ENCODE measurements at regions not wholly inside any gene's neighbourhood (a gene's known extent, or its start where the extent isn't known, plus 50 kb on each side); places are given as distances from the start of the nearest gene placed in this dataset.

DNA sequence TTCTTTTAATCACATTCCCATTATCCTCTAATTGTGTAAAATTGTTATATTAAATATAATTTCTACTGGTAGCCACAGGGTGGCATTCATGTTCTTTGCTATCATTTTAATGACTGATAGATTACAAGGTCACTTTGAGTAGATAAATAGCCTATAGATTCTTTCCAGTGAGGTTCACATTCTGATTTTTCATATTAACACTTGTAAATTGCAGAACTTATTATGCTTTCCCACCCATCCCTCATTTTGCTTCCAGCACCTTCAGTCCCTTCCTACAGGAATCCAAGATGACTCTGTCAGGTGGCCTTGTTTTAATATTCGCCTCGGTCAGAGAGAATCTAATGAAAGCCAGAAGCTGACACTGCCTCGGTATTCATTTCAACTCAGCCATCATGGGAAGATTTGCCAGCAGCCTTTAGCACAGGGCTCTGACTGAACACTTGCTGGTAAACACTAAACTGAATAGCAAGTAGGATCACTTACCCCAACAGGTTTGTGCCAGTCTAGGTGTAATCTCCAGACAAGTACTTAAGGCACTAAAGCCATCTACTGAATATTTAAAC is 101.2 kb upstream of the FSHR start:
- H3K4me2 ChIP-seq = no peak overlapping the region
- no peaks in the 10 kb centered on the region for H3K4me1 ChIP-seq
- no peak for TF ChIP-seq Cebpa-rat (IDR thresholded peaks at IDR 0.05)
- H4K20me1 ChIP-seq = no peaks in the 10 kb centered on the region
- H3K27me3 ChIP-seq = no peaks in the 10 kb centered on the region
- H3K27ac ChIP-seq = no peak overlapping the region
- H3K9ac ChIP-seq = no peak overlapping the region
- no peaks in the 10 kb centered on the region for H3K9me3 ChIP-seq
- H3K36me3 ChIP-seq = no peaks in the 10 kb centered on the region
- no peak overlapping the region for H3K4me3 ChIP-seq

GRCh38 chr2:49254401-49254800 is 100.1 kb upstream of the FSHR start:
- Histone ChIP-seq H3K4me2 (no peak overlapping the region), H3K9me3 (no peaks in the 10 kb centered on the region), H3K27me3 (no peaks in the 10 kb centered on the region), H3K9ac (no peak overlapping the region), H3K4me1 (no peaks in the 10 kb centered on the region), H4K20me1 (no peaks in the 10 kb centered on the region), H3K36me3 (no peaks in the 10 kb centered on the region), H3K27ac (no peak overlapping the region), H3K4me3 (no peak overlapping the region)
- TF ChIP-seq Cebpa-rat (IDR thresholded peaks at IDR 0.05) = no peak

- Histone ChIP-seq H3K27ac (no peak overlapping the region), H3K4me2 (no peak overlapping the region)
- no peak for TF ChIP-seq Cebpa-rat (IDR thresholded peaks at IDR 0.05)
Observed at GRCh38 chr2:49251766-49252165, 97.5 kb upstream of the FSHR start.

DNA sequence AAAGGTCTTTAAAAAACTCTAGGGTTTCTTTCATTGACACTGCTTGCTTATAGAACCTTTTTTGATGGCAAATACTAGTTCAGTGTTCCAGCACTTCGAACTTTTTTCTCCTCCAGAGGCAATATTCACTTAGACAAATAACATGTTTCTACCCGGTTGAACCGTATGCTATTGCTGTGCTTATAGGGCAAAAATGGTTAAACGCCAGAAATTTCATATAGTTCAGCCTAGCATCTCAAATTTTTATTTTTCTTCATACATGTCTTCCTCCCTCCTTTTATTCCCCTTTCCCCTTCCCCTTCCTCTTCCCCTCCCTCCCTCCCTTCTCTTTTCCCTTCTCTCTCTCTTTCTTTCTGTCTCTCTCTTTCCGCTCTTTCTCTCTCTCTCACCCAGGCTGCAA is 96.9 kb upstream of the FSHR start:
- no peak overlapping the region for H3K4me2 ChIP-seq
- H3K9ac ChIP-seq = no peak overlapping the region
- no peaks in the 10 kb centered on the region for H3K27me3 ChIP-seq
- TF ChIP-seq Cebpa-rat (IDR thresholded peaks at IDR 0.05) = no peak
- no peak overlapping the region for H3K27ac ChIP-seq
- H3K36me3 ChIP-seq = no peaks in the 10 kb centered on the region
- H3K4me3 ChIP-seq = no peak overlapping the region
- no peaks in the 10 kb centered on the region for H4K20me1 ChIP-seq
- no peaks in the 10 kb centered on the region for H3K4me1 ChIP-seq
- H3K9me3 ChIP-seq = no peaks in the 10 kb centered on the region

More at GRCh38 chr2:49251766-49252165, 97.5 kb upstream of the FSHR start:
- no peaks in the 10 kb centered on the region for H4K20me1 ChIP-seq
- no peak overlapping the region for H3K4me3 ChIP-seq
- no peaks in the 10 kb centered on the region for H3K9me3 ChIP-seq
- H3K9ac ChIP-seq = no peak overlapping the region
- H3K4me1 ChIP-seq = no peaks in the 10 kb centered on the region
- no peaks in the 10 kb centered on the region for H3K27me3 ChIP-seq
- no peaks in the 10 kb centered on the region for H3K36me3 ChIP-seq

GRCh38 chr2:49248506-49248905 is 94.2 kb upstream of the FSHR start:
- Histone ChIP-seq H3K9ac (no peak overlapping the region), H4K20me1 (no peaks in the 10 kb centered on the region), H3K36me3 (no peaks in the 10 kb centered on the region), H3K4me3 (no peak overlapping the region), H3K27me3 (no peaks in the 10 kb centered on the region), H3K4me1 (no peaks in the 10 kb centered on the region), H3K27ac (no peak overlapping the region), H3K4me2 (no peak overlapping the region), H3K9me3 (no peaks in the 10 kb centered on the region)
- TF ChIP-seq Cebpa-rat (IDR thresholded peaks at IDR 0.05) = no peak

- no peak overlapping the region for H3K9ac ChIP-seq
- H3K9me3 ChIP-seq = no peaks in the 10 kb centered on the region
- H3K27ac ChIP-seq = no peak overlapping the region
- H3K27me3 ChIP-seq = no peaks in the 10 kb centered on the region
- no peak overlapping the region for H3K4me2 ChIP-seq
- no peaks in the 10 kb centered on the region for H3K4me1 ChIP-seq
- no peak for TF ChIP-seq Cebpa-rat (IDR thresholded peaks at IDR 0.05)
- no peak overlapping the region for H3K4me3 ChIP-seq
- H3K36me3 ChIP-seq = no peaks in the 10 kb centered on the region
- no peaks in the 10 kb centered on the region for H4K20me1 ChIP-seq
Observed at GRCh38 chr2:49241991-49242390, 87.7 kb upstream of the FSHR start.

DNA sequence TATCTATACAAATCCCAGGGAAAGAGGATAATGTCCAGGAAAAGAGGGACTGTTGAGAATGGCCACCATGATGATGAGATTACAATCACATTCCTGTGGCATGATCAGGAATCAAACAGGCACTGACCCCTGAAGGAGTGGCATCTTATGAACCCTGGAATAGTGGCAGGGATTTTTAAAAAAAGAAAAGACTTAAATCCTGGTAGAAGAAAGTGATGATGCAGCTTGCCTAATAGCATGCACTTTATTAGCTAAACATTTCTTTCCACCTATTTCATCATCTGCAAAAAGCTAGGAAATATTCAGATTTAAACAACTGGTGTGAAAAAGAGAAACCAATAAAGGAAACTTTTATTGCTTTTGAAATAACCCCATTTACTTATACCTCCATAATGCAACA is 87.2 kb upstream of the FSHR start:
- Histone ChIP-seq H3K9ac (no peak overlapping the region), H3K4me2 (no peak overlapping the region), H4K20me1 (no peaks in the 10 kb centered on the region), H3K9me3 (no peaks in the 10 kb centered on the region), H3K36me3 (no peaks in the 10 kb centered on the region), H3K4me1 (no peaks in the 10 kb centered on the region), H3K27me3 (no peaks in the 10 kb centered on the region), H3K4me3 (no peak overlapping the region), H3K27ac (no peak overlapping the region)
- TF ChIP-seq Cebpa-rat (IDR thresholded peaks at IDR 0.05) = no peak

GRCh38 chr2:49240608-49241007 is 86.3 kb upstream of the FSHR start:
- Histone ChIP-seq H4K20me1 (no peaks in the 10 kb centered on the region), H3K4me1 (no peaks in the 10 kb centered on the region), H3K27ac (no peak overlapping the region), H3K4me2 (no peak overlapping the region), H3K9me3 (no peaks in the 10 kb centered on the region), H3K9ac (no peak overlapping the region), H3K4me3 (no peak overlapping the region), H3K36me3 (no peaks in the 10 kb centered on the region), H3K27me3 (no peaks in the 10 kb centered on the region)
- TF ChIP-seq Cebpa-rat (IDR thresholded peaks at IDR 0.05) = no peak

DNA sequence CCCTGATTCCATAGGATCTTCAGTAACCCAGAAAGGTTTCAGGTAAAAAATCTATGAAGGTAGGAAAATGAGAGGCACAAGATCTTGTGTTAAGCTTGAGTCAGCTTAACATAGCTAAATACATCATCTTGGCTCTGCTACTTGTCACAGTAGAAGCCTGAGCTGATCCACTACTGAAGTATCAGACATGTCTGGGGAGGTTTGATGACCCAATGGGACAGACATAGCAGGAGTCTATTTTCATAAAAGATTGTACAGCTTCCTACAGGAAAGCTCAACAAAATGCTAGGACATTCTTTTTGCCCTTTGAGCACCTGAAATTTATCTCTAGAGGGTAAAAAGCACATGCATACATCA is 84.3 kb upstream of the FSHR start:
- no peak overlapping the region for H3K4me3 ChIP-seq
- H3K36me3 ChIP-seq = no peaks in the 10 kb centered on the region
- H3K27ac ChIP-seq = no peak overlapping the region
- no peaks in the 10 kb centered on the region for H4K20me1 ChIP-seq
- TF ChIP-seq Cebpa-rat (IDR thresholded peaks at IDR 0.05) = no peak
- H3K4me1 ChIP-seq = no peaks in the 10 kb centered on the region
- no peaks in the 10 kb centered on the region for H3K9me3 ChIP-seq
- no peak overlapping the region for H3K9ac ChIP-seq
- no peaks in the 10 kb centered on the region for H3K27me3 ChIP-seq
- no peak overlapping the region for H3K4me2 ChIP-seq

DNA sequence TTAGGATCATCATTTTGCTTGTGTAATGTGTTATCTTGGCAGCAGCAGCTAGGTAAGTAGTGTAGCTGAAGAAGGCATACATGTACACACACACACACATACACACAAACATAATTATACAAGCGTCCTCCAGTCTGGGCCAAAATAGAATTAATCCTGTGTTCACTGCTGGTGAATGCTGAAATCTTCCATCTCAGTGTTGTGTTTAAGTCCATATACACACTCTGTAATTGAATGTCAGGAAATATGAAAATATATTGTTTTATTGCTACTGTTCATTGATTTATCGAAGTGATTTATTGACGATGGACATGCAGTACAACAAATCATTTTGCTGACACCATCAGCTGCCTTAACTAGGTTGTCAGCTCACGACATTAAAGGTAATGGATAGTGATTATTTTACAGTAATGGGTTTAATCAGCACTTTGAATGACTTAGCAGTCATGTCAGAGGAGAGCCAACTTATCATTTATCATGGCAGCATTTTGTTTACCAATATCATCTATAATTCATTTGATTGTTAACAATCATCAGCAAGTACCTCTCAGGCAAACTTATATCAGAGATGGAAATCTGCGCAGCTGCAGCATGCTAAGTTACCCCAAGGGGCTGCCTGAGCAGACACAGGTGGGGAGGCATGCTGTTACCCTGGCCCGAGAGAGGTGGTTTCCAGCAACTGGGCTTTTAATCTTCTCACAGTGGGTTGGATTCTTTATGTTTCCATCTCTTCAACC is 83.7 kb upstream of the FSHR start:
- Histone ChIP-seq H3K36me3 (no peaks in the 10 kb centered on the region), H3K27ac (no peak overlapping the region), H3K9ac (no peak overlapping the region), H3K4me3 (no peak overlapping the region), H3K4me2 (no peak overlapping the region), H3K27me3 (no peaks in the 10 kb centered on the region), H4K20me1 (no peaks in the 10 kb centered on the region), H3K9me3 (no peaks in the 10 kb centered on the region), H3K4me1 (no peaks in the 10 kb centered on the region)
- no peak for TF ChIP-seq Cebpa-rat (IDR thresholded peaks at IDR 0.05)

GRCh38 chr2:49236316-49236715 is 82.0 kb upstream of the FSHR start:
- TF ChIP-seq Cebpa-rat (IDR thresholded peaks at IDR 0.05) = no peak

More at GRCh38 chr2:49236316-49236715, 82.0 kb upstream of the FSHR start:
- H4K20me1 ChIP-seq = no peaks in the 10 kb centered on the region
- no peaks in the 10 kb centered on the region for H3K27me3 ChIP-seq
- H3K27ac ChIP-seq = no peak overlapping the region
- no peaks in the 10 kb centered on the region for H3K36me3 ChIP-seq
- H3K4me1 ChIP-seq = no peaks in the 10 kb centered on the region
- no peak overlapping the region for H3K4me2 ChIP-seq
- no peak overlapping the region for H3K4me3 ChIP-seq
- no peaks in the 10 kb centered on the region for H3K9me3 ChIP-seq
- H3K9ac ChIP-seq = no peak overlapping the region
